Neural cell (in vitro differentiated cells): ENCODE measurements at regions not wholly inside any gene's neighbourhood (a gene's known extent, or its start where the extent isn't known, plus 50 kb on each side); places are given as distances from the start of the nearest gene placed in this dataset.

ENCODE experiments used
- H2AFZ ChIP-seq: fragments of 200-600, 300-800 bp; sonication (generic), shearing (Covaris generic); 2 replicates; pipeline ENCODE4 v1.6.0; 2014; ENCODE audit warnings: low read depth, mild to moderate bottlenecking, antibody characterized with exemption, low read length, moderate library complexity
- H3F3A ChIP-seq: fragments of 200-600 bp; shearing (Covaris generic); 2 replicates; pipeline ENCODE4 v1.6.1; 2016; ENCODE audit warnings: mild to moderate bottlenecking, moderate library complexity, mixed read lengths, antibody characterized with exemption, low read length; ENCODE audit not compliant: insufficient read depth, poor library complexity, severe bottlenecking
- H3K27ac ChIP-seq: fragments of 200-600, 300-800 bp; sonication (generic), shearing (Covaris generic); 2 replicates; pipeline ENCODE4 v1.5.1; 2014; ENCODE audit warnings: mild to moderate bottlenecking, low read length, moderate library complexity
- H3K27me3 ChIP-seq: fragments of 300-800, 200-600 bp; sonication (generic), shearing (Covaris generic); 2 replicates; pipeline ENCODE4 v1.6.0; 2014; ENCODE audit warnings: mild to moderate bottlenecking, low read depth, low read length, moderate library complexity; ENCODE audit not compliant: insufficient read depth
- H3K36me3 ChIP-seq: fragments of 300-800, 200-600 bp; sonication (generic), shearing (Covaris generic); 2 replicates; pipeline ENCODE4 v1.5.1; 2014; ENCODE audit warnings: mild to moderate bottlenecking, antibody characterized with exemption, low read length, moderate library complexity; ENCODE audit not compliant: insufficient read depth
- H3K4me2 ChIP-seq: fragments of 300-800, 200-600 bp; sonication (generic), shearing (Covaris generic); 2 replicates; pipeline ENCODE4 v1.6.0; 2014; ENCODE audit warnings: mild to moderate bottlenecking, low read length
- H3K4me3 ChIP-seq: fragments of 300-800, 200-600 bp; sonication (generic), shearing (Covaris generic); 2 replicates; pipeline ENCODE4 v1.5.1; 2014; ENCODE audit warnings: mild to moderate bottlenecking, low read length, moderate library complexity
- H3K79me2 ChIP-seq: fragments of 200-600 bp; shearing (Covaris generic); replicated peaks from 2 replicates; pipeline ENCODE4 v1.6.0; 2014; ENCODE audit warnings: mild to moderate bottlenecking, low read length, moderate library complexity; ENCODE audit not compliant: insufficient read depth
- H3K9ac ChIP-seq: fragments of 300-800, 200-600 bp; sonication (generic), shearing (Covaris generic); 2 replicates; pipeline ENCODE4 v1.6.1; 2016; ENCODE audit warnings: mild to moderate bottlenecking, low read length, mixed read lengths
- H3K9me2 ChIP-seq: fragments of 200-600 bp; shearing (Covaris generic); 2 replicates; pipeline ENCODE4 v1.6.1; 2016; ENCODE audit warnings: mild to moderate bottlenecking, low read length, mixed read lengths; ENCODE audit not compliant: insufficient read depth
- H3K9me3 ChIP-seq: fragments of 200-600, 300-800 bp; sonication (generic), shearing (Covaris generic); 2 replicates; pipeline ENCODE4 v1.6.1; 2016; ENCODE audit warnings: mild to moderate bottlenecking, mixed run types, low read length, moderate library complexity, mixed read lengths
- H4K20me1 ChIP-seq: fragments of 200-600 bp; shearing (Covaris generic); 2 replicates; pipeline ENCODE4 v1.6.1; 2016; ENCODE audit warnings: mild to moderate bottlenecking, mixed run types; ENCODE audit not compliant: insufficient read depth
- EP300 ChIP-seq: fragments of 450-650 bp; conservative IDR thresholded peaks from 2 replicates; pipeline ENCODE4 v1.6.1; 2014; ENCODE audit warnings: antibody characterized with exemption, mild to moderate bottlenecking, moderate library complexity; ENCODE audit not compliant: poor library complexity, severe bottlenecking
- EZH2 ChIP-seq: fragments of 200-600, 300-800 bp; shearing (Covaris generic), sonication (generic); IDR thresholded peaks from 2 replicates; pipeline ENCODE4 v1.6.1; 2014; ENCODE audit warnings: antibody characterized with exemption, low read length, borderline replicate concordance, mild to moderate bottlenecking; ENCODE audit not compliant: insufficient read depth, poor library complexity, severe bottlenecking
- MXI1 ChIP-seq: fragments of 450-650 bp; conservative IDR thresholded peaks from 2 replicates; pipeline ENCODE4 v1.6.1; 2014; ENCODE audit warnings: antibody characterized with exemption, mild to moderate bottlenecking; ENCODE audit not compliant: poor library complexity, severe bottlenecking
- POLR2AphosphoS5 ChIP-seq: IDR thresholded peaks from 2 replicates; pipeline ENCODE4 v1.6.1; 2012
- RAD21 ChIP-seq: fragments of 450-650 bp; conservative IDR thresholded peaks from 2 replicates; pipeline ENCODE4 v1.6.1; 2014; ENCODE audit warnings: antibody characterized with exemption, mild to moderate bottlenecking, moderate library complexity
- REST ChIP-seq: IDR thresholded peaks from 2 replicates; pipeline ENCODE4 v1.6.1; 2012; ENCODE audit warnings: borderline replicate concordance
- SMC3 ChIP-seq: fragments of 450-650 bp; conservative IDR thresholded peaks from 2 replicates; pipeline ENCODE4 v1.6.1; 2014; ENCODE audit warnings: antibody characterized with exemption, mild to moderate bottlenecking, moderate library complexity; ENCODE audit not compliant: poor library complexity
- TAF1 ChIP-seq: IDR thresholded peaks from 2 replicates; pipeline ENCODE4 v1.6.1; 2012; ENCODE audit warnings: low read depth
- TF ChIP-seq, protein P1 (sequence below): fragments of 450-650 bp; IDR thresholded peaks from 2 replicates; pipeline ENCODE4 v1.5.1; 2014; ENCODE audit warnings: antibody characterized with exemption, mild to moderate bottlenecking, moderate library complexity; ENCODE audit not compliant: poor library complexity, severe bottlenecking

- Histone ChIP-seq H3K9ac (no peak overlapping the region), H3F3A (no peaks in the 10 kb centered on the region), H3K9me2 (no peaks in the 10 kb centered on the region), H3K27ac (no peak overlapping the region), H3K4me3 (no peak overlapping the region), H3K4me2 (no peak overlapping the region), H2AFZ (no peak overlapping the region), H3K36me3 (no peaks in the 10 kb centered on the region), H3K9me3 (no peaks in the 10 kb centered on the region), H4K20me1 (no peaks in the 10 kb centered on the region), H3K79me2 (no peaks in the 10 kb centered on the region), H3K27me3 (no peaks in the 10 kb centered on the region)
- no peak for TF ChIP-seq EP300
- no peak for TF ChIP-seq REST
- TF ChIP-seq TAF1: no peak
- TF ChIP-seq, protein P1, sequence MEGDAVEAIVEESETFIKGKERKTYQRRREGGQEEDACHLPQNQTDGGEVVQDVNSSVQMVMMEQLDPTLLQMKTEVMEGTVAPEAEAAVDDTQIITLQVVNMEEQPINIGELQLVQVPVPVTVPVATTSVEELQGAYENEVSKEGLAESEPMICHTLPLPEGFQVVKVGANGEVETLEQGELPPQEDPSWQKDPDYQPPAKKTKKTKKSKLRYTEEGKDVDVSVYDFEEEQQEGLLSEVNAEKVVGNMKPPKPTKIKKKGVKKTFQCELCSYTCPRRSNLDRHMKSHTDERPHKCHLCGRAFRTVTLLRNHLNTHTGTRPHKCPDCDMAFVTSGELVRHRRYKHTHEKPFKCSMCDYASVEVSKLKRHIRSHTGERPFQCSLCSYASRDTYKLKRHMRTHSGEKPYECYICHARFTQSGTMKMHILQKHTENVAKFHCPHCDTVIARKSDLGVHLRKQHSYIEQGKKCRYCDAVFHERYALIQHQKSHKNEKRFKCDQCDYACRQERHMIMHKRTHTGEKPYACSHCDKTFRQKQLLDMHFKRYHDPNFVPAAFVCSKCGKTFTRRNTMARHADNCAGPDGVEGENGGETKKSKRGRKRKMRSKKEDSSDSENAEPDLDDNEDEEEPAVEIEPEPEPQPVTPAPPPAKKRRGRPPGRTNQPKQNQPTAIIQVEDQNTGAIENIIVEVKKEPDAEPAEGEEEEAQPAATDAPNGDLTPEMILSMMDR: no peak
- no peak for TF ChIP-seq MXI1
- TF ChIP-seq SMC3: no peak
- no peak for TF ChIP-seq EZH2
- TF ChIP-seq POLR2AphosphoS5: no peak
Observed at GRCh38 chrX:15177316-15177715, 92.6 kb downstream of the ASB9 start.

DNA sequence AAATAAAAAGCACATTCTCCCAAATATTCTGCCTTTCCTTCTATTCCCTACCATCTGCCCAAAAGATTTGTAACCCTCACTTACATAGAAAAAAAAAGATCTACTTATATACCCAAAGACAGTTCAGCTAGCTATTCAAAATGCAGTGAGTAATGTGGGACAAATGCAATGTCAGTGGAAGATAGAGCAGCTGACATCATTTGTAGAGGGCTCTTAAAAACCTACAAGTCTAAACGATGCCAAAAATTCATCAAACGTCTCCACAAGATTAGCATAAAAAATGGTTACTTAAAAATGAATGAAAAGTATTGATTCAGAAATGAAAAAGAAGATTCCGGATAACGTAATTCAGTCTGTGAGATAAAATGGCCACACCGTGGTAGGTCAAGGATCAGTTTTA is 96.5 kb downstream of the ASB9 start:
- H3F3A ChIP-seq: no peaks in the 10 kb centered on the region
- H3K4me3 ChIP-seq: no peak overlapping the region
- no peaks in the 10 kb centered on the region for H3K36me3 ChIP-seq
- TF ChIP-seq MXI1 (no peak), RAD21 (no peak), REST (no peak), POLR2AphosphoS5 (no peak), SMC3 (no peak)
- TF ChIP-seq, protein P1: no peak
- H2AFZ ChIP-seq: no peak overlapping the region
- H4K20me1 ChIP-seq: no peaks in the 10 kb centered on the region
- no peak overlapping the region for H3K4me2 ChIP-seq
- no peak overlapping the region for H3K9ac ChIP-seq
- H3K27ac ChIP-seq: no peak overlapping the region
- H3K9me3 ChIP-seq: no peaks in the 10 kb centered on the region
- H3K9me2 ChIP-seq: no peaks in the 10 kb centered on the region
- no peaks in the 10 kb centered on the region for H3K27me3 ChIP-seq
- H3K79me2 ChIP-seq: no peaks in the 10 kb centered on the region
